SU-DHL-6 (cell line): ENCODE measurements at regions not wholly inside any gene's neighbourhood (a gene's known extent, or its start where the extent isn't known, plus 50 kb on each side); places are given as distances from the start of the nearest gene placed in this dataset.

ENCODE experiments used
- EZH2phosphoT487 ChIP-seq: fragments of 200-600 bp; sonication (generic), shearing (Covaris generic); conservative IDR thresholded peaks from 2 replicates; pipeline ENCODE4 v1.6.1; 2018; ENCODE audit warnings: mild to moderate bottlenecking, antibody characterized with exemption, low read length, moderate library complexity, mixed read lengths
- TF ChIP-seq, protein P1 (sequence below): fragments of 200-600 bp; sonication (generic); IDR thresholded peaks from one replicate; pipeline ENCODE4 v1.5.1; 2017; ENCODE audit warnings: antibody characterized with exemption, mild to moderate bottlenecking, low read length, moderate library complexity; ENCODE audit not compliant: insufficient read depth, poor library complexity, severe bottlenecking

DNA sequence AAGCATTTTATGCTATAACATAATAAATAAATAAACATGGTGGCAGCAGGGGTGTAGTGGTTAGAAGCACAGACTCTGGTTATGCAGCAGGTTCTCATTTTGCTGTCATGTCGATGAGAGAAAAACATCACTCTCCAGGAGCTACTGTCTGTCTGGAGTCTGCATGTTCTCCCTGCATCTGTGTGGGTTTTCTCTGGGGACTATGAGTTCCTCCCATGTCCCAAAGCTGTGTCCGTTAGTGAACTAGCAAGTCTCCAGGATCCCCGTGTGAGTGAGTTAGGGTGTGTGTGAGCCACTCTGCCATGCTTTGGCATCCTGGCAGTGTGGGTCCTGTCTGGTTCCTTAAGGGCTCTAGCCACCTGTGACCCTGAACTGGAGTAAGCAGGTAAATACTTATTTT lies 585.6 kb upstream of the AGA start:
- TF ChIP-seq, protein P1, sequence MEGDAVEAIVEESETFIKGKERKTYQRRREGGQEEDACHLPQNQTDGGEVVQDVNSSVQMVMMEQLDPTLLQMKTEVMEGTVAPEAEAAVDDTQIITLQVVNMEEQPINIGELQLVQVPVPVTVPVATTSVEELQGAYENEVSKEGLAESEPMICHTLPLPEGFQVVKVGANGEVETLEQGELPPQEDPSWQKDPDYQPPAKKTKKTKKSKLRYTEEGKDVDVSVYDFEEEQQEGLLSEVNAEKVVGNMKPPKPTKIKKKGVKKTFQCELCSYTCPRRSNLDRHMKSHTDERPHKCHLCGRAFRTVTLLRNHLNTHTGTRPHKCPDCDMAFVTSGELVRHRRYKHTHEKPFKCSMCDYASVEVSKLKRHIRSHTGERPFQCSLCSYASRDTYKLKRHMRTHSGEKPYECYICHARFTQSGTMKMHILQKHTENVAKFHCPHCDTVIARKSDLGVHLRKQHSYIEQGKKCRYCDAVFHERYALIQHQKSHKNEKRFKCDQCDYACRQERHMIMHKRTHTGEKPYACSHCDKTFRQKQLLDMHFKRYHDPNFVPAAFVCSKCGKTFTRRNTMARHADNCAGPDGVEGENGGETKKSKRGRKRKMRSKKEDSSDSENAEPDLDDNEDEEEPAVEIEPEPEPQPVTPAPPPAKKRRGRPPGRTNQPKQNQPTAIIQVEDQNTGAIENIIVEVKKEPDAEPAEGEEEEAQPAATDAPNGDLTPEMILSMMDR = no peak
- no peak for TF ChIP-seq EZH2phosphoT487
